Neural progenitor cell (in vitro differentiated cells): ENCODE measurements at regions not wholly inside any gene's neighbourhood (a gene's known extent, or its start where the extent isn't known, plus 50 kb on each side); places are given as distances from the start of the nearest gene placed in this dataset.

Experiments
- DNase-seq: peaks from one replicate; pipeline ENCODE4 v3.0.0-alpha.2; 2016; ENCODE audit warnings: low spot score
- H2AFZ ChIP-seq: fragments of 200-600 bp; sonication (generic); replicated peaks from 2 replicates; pipeline ENCODE4 v1.6.1; 2016; ENCODE audit warnings: antibody characterized with exemption
- H3F3A ChIP-seq: fragments of 200-600 bp; sonication (generic); 2 replicates; pipeline ENCODE4 v1.6.1; 2016; ENCODE audit warnings: antibody characterized with exemption, low read depth
- H3K27ac ChIP-seq: fragments of 200-600 bp; sonication (generic); 2 replicates; pipeline ENCODE4 v1.5.1; 2016; ENCODE audit warnings: mild to moderate bottlenecking
- H3K27me3 ChIP-seq: fragments of 200-600 bp; sonication (generic); 2 replicates; pipeline ENCODE4 v1.6.1; 2016; ENCODE audit warnings: mild to moderate bottlenecking, moderate library complexity
- H3K36me3 ChIP-seq: fragments of 200-600 bp; sonication (generic); 2 replicates; pipeline ENCODE4 v1.5.1; 2016
- H3K4me1 ChIP-seq: fragments of 200-600 bp; sonication (generic); 2 replicates; pipeline ENCODE4 v1.6.1; 2016; ENCODE audit warnings: mixed run types
- H3K4me2 ChIP-seq: fragments of 200-600 bp; sonication (generic); 2 replicates; pipeline ENCODE4 v1.6.1; 2016
- H3K4me3 ChIP-seq: fragments of 200-600 bp; sonication (generic); 2 replicates; pipeline ENCODE4 v1.5.1; 2016
- H3K79me2 ChIP-seq: fragments of 200-600 bp; sonication (generic); 2 replicates; pipeline ENCODE4 v1.6.1; 2016; ENCODE audit warnings: low read depth
- H3K9ac ChIP-seq: fragments of 200-600 bp; sonication (generic); 2 replicates; pipeline ENCODE4 v1.6.1; 2016
- H3K9me3 ChIP-seq: fragments of 200-600 bp; sonication (generic); 2 replicates; pipeline ENCODE4 v1.5.1; 2016; ENCODE audit warnings: low read depth
- H4K20me1 ChIP-seq: fragments of 200-600 bp; sonication (generic); 2 replicates; pipeline ENCODE4 v1.6.1; 2016; ENCODE audit warnings: low read depth
- H3K27ac Mint-ChIP-seq: 3 replicates; pipeline ENCODE4 v1.8.0; 2021; ENCODE audit warnings: mixed read lengths
- H3K27me3 Mint-ChIP-seq: 2 replicates; pipeline ENCODE4 v1.8.0; 2022; ENCODE audit warnings: low read depth, mild to moderate bottlenecking, inconsistent platforms, moderate library complexity, mixed read lengths; ENCODE audit not compliant: insufficient read depth
- H3K36me3 Mint-ChIP-seq: 3 replicates; pipeline ENCODE4 v1.8.0; 2021; ENCODE audit warnings: mixed read lengths
- H3K4me1 Mint-ChIP-seq: 3 replicates; pipeline ENCODE4 v1.8.0; 2021; ENCODE audit warnings: mixed read lengths
- H3K4me3 Mint-ChIP-seq: 3 replicates; pipeline ENCODE4 v1.8.0; 2021; ENCODE audit warnings: mild to moderate bottlenecking, moderate library complexity, mixed read lengths
- H3K9me3 Mint-ChIP-seq: 3 replicates; pipeline ENCODE4 v1.8.0; 2020; ENCODE audit warnings: mixed read lengths
- CTCF ChIP-seq: fragments of 200-600 bp; sonication (generic); IDR thresholded peaks from 2 replicates; pipeline ENCODE4 v1.5.1; 2017; ENCODE audit warnings: antibody characterized with exemption, mild to moderate bottlenecking
- EZH2 ChIP-seq: fragments of 200-600 bp; sonication (generic); IDR thresholded peaks from 2 replicates; pipeline ENCODE4 v1.6.1; 2017; ENCODE audit warnings: antibody characterized with exemption, mild to moderate bottlenecking, moderate library complexity
- EZH2phosphoT487 ChIP-seq: fragments of 200-600 bp; sonication (generic); IDR thresholded peaks from 2 replicates; pipeline ENCODE4 v1.6.1; 2017; ENCODE audit warnings: antibody characterized with exemption

- no peaks in the 10 kb centered on the region for H3K79me2 ChIP-seq
- no peaks in the 10 kb centered on the region for H3K27me3 ChIP-seq
- DNase-seq = no peak
- no peaks in the 10 kb centered on the region for H3F3A ChIP-seq
- H3K9me3 ChIP-seq = no peaks in the 10 kb centered on the region
- no peak overlapping the region for H3K27ac ChIP-seq
- H2AFZ ChIP-seq = peak overlapping the region; percentile 36
- no peak overlapping the region for H3K4me2 ChIP-seq
- H3K4me3 ChIP-seq = no peak overlapping the region
- H4K20me1 ChIP-seq = no peaks in the 10 kb centered on the region
- H3K9me3 Mint-ChIP-seq = no peaks in the 10 kb centered on the region
- peaks cover 15% of the 10 kb centered on the region for H3K4me1 ChIP-seq
- TF ChIP-seq EZH2phosphoT487 (no peak), CTCF (no peak), EZH2 (no peak)
- peak overlapping the region; percentile 88 for H3K27ac Mint-ChIP-seq
- no peak overlapping the region for H3K9ac ChIP-seq
- H3K4me1 Mint-ChIP-seq = peaks cover 44% of the 10 kb centered on the region
- H3K36me3 Mint-ChIP-seq = no peaks in the 10 kb centered on the region
- H3K36me3 ChIP-seq = no peaks in the 10 kb centered on the region
- peak overlapping the region; percentile 52 for H3K4me3 Mint-ChIP-seq
- no peaks in the 10 kb centered on the region for H3K27me3 Mint-ChIP-seq
These were observed 400.9 kb upstream of the PDE3A start for GRCh38 chr12:19967431-19967830.

- H3K27ac ChIP-seq = no peak overlapping the region
- H3K27ac Mint-ChIP-seq = peak overlapping the region; percentile 86
- H3K79me2 ChIP-seq = no peaks in the 10 kb centered on the region
- H3K27me3 ChIP-seq = no peaks in the 10 kb centered on the region
- no peaks in the 10 kb centered on the region for H3K9me3 Mint-ChIP-seq
- H4K20me1 ChIP-seq = no peaks in the 10 kb centered on the region
- H3K4me3 ChIP-seq = no peak overlapping the region
- no peak overlapping the region for H2AFZ ChIP-seq
- no peaks in the 10 kb centered on the region for H3F3A ChIP-seq
- DNase-seq = no peak
- H3K9ac ChIP-seq = no peak overlapping the region
- H3K27me3 Mint-ChIP-seq = peaks cover 7% of the 10 kb centered on the region
- H3K36me3 ChIP-seq = no peaks in the 10 kb centered on the region
- H3K4me2 ChIP-seq = no peak overlapping the region
- TF ChIP-seq EZH2phosphoT487 (no peak), EZH2 (no peak), CTCF (no peak)
- H3K4me1 Mint-ChIP-seq = peaks cover 48% of the 10 kb centered on the region
- no peaks in the 10 kb centered on the region for H3K9me3 ChIP-seq
- H3K36me3 Mint-ChIP-seq = no peaks in the 10 kb centered on the region
- peaks cover 15% of the 10 kb centered on the region for H3K4me1 ChIP-seq
- H3K4me3 Mint-ChIP-seq = no peak overlapping the region
These were observed 398.2 kb upstream of the PDE3A start for GRCh38 chr12:19970116-19970515.

- Histone ChIP-seq H3K79me2 (no peaks in the 10 kb centered on the region), H3K9ac (no peak overlapping the region), H3K4me3 (no peak overlapping the region), H4K20me1 (no peaks in the 10 kb centered on the region), H3F3A (no peaks in the 10 kb centered on the region), H3K36me3 (no peaks in the 10 kb centered on the region), H3K27me3 (no peaks in the 10 kb centered on the region), H3K9me3 (no peaks in the 10 kb centered on the region), H3K4me2 (no peak overlapping the region), H3K4me1 (peaks cover 15% of the 10 kb centered on the region), H2AFZ (no peak overlapping the region), H3K27ac (no peak overlapping the region)
- peak overlapping the region; percentile 30 for H3K4me3 Mint-ChIP-seq
- DNase-seq = no peak
- H3K27ac Mint-ChIP-seq = peak overlapping the region; percentile 94
- H3K36me3 Mint-ChIP-seq = no peaks in the 10 kb centered on the region
- no peaks in the 10 kb centered on the region for H3K9me3 Mint-ChIP-seq
- no peak for TF ChIP-seq EZH2
- no peak for TF ChIP-seq CTCF
- TF ChIP-seq EZH2phosphoT487 = no peak
- peaks cover 7% of the 10 kb centered on the region for H3K27me3 Mint-ChIP-seq
- H3K4me1 Mint-ChIP-seq = peaks cover 48% of the 10 kb centered on the region
These were observed 397.5 kb upstream of the PDE3A start for GRCh38 chr12:19970821-19971220.
